Mesendoderm (in vitro differentiated cells): ENCODE measurements at regions not wholly inside any gene's neighbourhood (a gene's known extent, or its start where the extent isn't known, plus 50 kb on each side); places are given as distances from the start of the nearest gene placed in this dataset.
A peak's percentile ranks its signal among the peaks of the same experiment; 100 is the strongest.

Experiments
- DNase-seq: peaks from one replicate; pipeline ENCODE4 v3.0.0; 2013
- H2AK5ac ChIP-seq: 2 replicates; pipeline ENCODE4 v1.6.1; 2013; ENCODE audit warnings: low read length, inconsistent platforms
- H2BK120ac ChIP-seq: 2 replicates; pipeline ENCODE4 v1.6.1; 2013; ENCODE audit warnings: low read depth, mild to moderate bottlenecking, low read length, moderate library complexity, mixed read lengths
- H2BK15ac ChIP-seq: replicated peaks from 2 replicates; pipeline ENCODE4 v1.6.1; 2013; ENCODE audit warnings: low read depth, mild to moderate bottlenecking, moderate library complexity
- H2BK5ac ChIP-seq: 2 replicates; pipeline ENCODE4 v1.6.1; 2013; ENCODE audit warnings: low read length, inconsistent platforms
- H3K18ac ChIP-seq: 2 replicates; pipeline ENCODE4 v1.6.1; 2013; ENCODE audit warnings: mild to moderate bottlenecking, low read length, mixed read lengths
- H3K23ac ChIP-seq: one replicate; pipeline ENCODE4 v1.6.1; 2013; ENCODE audit warnings: low read length
- H3K27ac ChIP-seq: 2 replicates; pipeline ENCODE4 v1.5.1; 2013; ENCODE audit warnings: low read depth, mild to moderate bottlenecking, inconsistent platforms, low read length, moderate library complexity
- H3K27me3 ChIP-seq: 2 replicates; pipeline ENCODE4 v1.6.1; 2013; ENCODE audit warnings: low read length, control low read depth, mild to moderate bottlenecking, inconsistent platforms; ENCODE audit not compliant: insufficient read depth, poor library complexity
- H3K36me3 ChIP-seq: 2 replicates; pipeline ENCODE4 v1.6.1; 2013; ENCODE audit warnings: low read length, inconsistent platforms; ENCODE audit not compliant: control insufficient read depth, insufficient read depth
- H3K4ac ChIP-seq: one replicate; pipeline ENCODE4 v1.6.1; 2013; ENCODE audit warnings: low read depth, mild to moderate bottlenecking, low read length, moderate library complexity
- H3K4me1 ChIP-seq: 2 replicates; pipeline ENCODE4 v1.6.1; 2013; ENCODE audit warnings: low read depth, low read length, inconsistent platforms; ENCODE audit not compliant: control insufficient read depth
- H3K4me2 ChIP-seq: 2 replicates; pipeline ENCODE4 v1.6.1; 2013; ENCODE audit warnings: low read length
- H3K4me3 ChIP-seq: 2 replicates; pipeline ENCODE4 v1.5.1; 2013; ENCODE audit warnings: mild to moderate bottlenecking, low read length
- H3K56ac ChIP-seq: one replicate; pipeline ENCODE4 v1.6.1; 2013; ENCODE audit warnings: low read length
- H3K79me1 ChIP-seq: 2 replicates; pipeline ENCODE4 v1.6.1; 2013; ENCODE audit warnings: low read length, inconsistent platforms
- H3K79me2 ChIP-seq: 2 replicates; pipeline ENCODE4 v1.6.1; 2013; ENCODE audit warnings: mild to moderate bottlenecking, low read length; ENCODE audit not compliant: control insufficient read depth, insufficient read depth
- H3K9ac ChIP-seq: 2 replicates; pipeline ENCODE4 v1.6.1; 2013; ENCODE audit warnings: low read length, inconsistent platforms
- H4K5ac ChIP-seq: one replicate; pipeline ENCODE4 v1.6.1; 2013; ENCODE audit warnings: low read length
- H4K8ac ChIP-seq: one replicate; pipeline ENCODE4 v1.6.1; 2013; ENCODE audit warnings: low read depth, mild to moderate bottlenecking, control low read depth, low read length, moderate library complexity
- WGBS: extraction: QIAGEN DNeasy Blood & Tissue Kit; methylation state at CpG from one replicate; pipeline ENCODE4 v1.1.7; 2013; ENCODE audit warnings: low lambda C conversion rate, missing lambda C conversion rate; ENCODE audit not compliant: insufficient coverage; ENCODE audit errors: extremely low coverage; 5-methylcytosine and 5-hydroxymethylcytosine counted together

GRCh38 chr16:9479008-9479407, 387.6 kb downstream of the HAPSTR1 start:
- Histone ChIP-seq H3K79me1 (no peaks in the 10 kb centered on the region), H3K18ac (no peak overlapping the region), H4K5ac (no peak overlapping the region), H3K4me3 (no peak overlapping the region), H3K9ac (no peak overlapping the region), H3K4ac (no peak overlapping the region), H3K56ac (no peak overlapping the region), H3K4me1 (no peaks in the 10 kb centered on the region), H2BK120ac (no peak overlapping the region), H3K4me2 (no peak overlapping the region), H2AK5ac (no peak overlapping the region), H3K27ac (no peak overlapping the region), H3K36me3 (no peaks in the 10 kb centered on the region), H2BK5ac (no peak overlapping the region), H3K27me3 (no peaks in the 10 kb centered on the region), H3K79me2 (no peaks in the 10 kb centered on the region), H3K23ac (no peak overlapping the region), H4K8ac (no peak overlapping the region), H2BK15ac (no peak overlapping the region)
- DNase-seq, result no peak
- WGBS, result no CpG with 5 or more reads among the region's 2 CpGs

DNA sequence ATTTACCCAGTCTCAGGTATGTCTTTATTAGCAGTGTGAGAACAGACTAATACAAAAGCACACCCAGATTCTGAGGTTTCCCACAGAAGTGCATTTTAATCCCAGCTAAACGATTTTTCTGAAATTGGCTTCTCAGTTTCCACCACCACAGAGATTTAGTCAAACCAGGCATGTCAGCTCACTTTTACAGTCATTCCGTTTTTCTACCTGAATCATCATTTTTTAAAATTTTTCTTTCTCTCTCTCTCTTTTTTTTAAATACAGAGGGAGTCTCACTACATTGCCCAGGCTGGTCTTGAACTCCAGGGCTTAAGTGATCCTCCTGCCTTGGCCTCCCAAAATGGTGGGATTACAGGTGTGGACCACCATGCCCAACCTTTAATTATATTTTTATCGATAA, 389.1 kb downstream of the HAPSTR1 start:
- Histone ChIP-seq H2BK120ac (no peak overlapping the region), H3K79me2 (no peaks in the 10 kb centered on the region), H2BK15ac (no peak overlapping the region), H3K4me1 (no peaks in the 10 kb centered on the region), H2AK5ac (no peak overlapping the region), H3K79me1 (no peaks in the 10 kb centered on the region), H4K5ac (no peak overlapping the region), H3K23ac (no peak overlapping the region), H3K18ac (no peak overlapping the region), H3K9ac (no peak overlapping the region), H3K56ac (no peak overlapping the region), H3K4ac (no peak overlapping the region), H3K4me2 (no peak overlapping the region), H3K36me3 (no peaks in the 10 kb centered on the region), H3K27ac (no peak overlapping the region), H2BK5ac (no peak overlapping the region), H3K4me3 (no peak overlapping the region), H3K27me3 (no peaks in the 10 kb centered on the region), H4K8ac (no peak overlapping the region)
- WGBS, result 100% methylated on average over 1 of the region's 3 CpGs
- DNase-seq, result no peak

DNA sequence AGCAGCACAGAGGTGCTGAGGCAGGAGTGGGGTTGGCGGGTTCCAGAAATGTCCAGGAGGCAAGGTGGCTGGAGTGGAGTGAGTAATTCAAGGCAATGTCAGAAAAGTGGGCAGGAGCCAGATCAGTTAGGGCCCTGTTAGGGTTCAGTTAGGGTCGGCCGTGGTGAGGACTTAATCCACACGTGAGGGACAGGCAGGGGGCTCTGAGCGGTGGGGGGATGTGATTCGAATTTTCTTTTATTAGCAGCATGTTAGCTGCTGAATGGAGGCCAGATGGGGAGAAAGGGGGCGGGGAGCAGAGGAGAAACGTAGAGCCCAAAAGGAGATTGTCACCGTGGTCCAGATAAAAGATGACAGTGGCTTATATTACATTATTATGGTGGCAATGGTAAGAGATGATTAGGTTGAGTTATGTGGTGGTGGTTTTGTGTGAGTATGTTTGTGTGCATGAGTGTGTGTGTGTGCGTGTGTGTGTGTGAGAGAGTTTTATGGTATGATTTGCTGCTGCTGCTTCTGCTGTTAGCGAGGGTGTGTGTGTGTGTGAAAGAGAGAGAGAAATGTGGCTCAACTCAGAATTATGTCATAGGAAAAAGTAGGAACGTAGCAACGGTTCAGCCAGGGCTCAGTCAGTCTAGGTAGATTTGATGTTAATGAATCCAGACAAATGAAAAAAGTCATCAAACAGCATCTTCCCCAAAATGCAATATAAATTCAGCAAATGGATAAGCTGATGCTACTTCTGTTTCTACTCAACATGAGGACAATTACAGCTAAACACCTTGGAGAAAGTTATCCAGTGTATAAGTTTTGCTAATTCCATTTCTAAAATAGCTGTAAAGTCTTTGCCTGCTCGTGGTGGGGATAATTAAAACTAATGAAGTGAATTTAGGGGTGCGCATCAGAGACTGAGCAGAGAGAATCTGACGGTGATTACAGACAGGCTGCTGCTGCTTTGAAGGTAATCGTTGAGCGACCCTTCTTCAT, 390.6 kb downstream of the HAPSTR1 start:
- no peak overlapping the region for H3K4me3 ChIP-seq

DNA sequence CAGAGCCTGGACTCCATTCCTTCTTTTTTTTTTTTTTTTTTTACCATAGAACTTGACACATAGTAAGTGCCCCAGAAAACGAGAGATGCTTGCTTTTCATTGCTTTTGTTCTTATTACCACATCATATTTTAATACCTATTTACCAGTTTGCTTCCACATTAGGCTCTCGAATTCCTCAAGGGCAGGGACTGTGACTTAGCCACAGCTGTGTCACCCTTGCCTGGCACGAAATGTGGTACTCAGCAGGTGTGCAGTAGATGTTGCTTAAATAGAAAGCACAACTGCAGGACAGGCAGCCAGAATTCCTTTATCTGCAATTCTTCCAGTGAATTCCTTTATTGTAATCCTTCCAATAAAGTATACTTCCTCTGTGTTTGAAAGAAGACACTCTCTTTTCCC, 393.0 kb downstream of the HAPSTR1 start:
- H3K4me1 ChIP-seq, result no peaks in the 10 kb centered on the region
- H3K9ac ChIP-seq, result no peak overlapping the region
- H2BK120ac ChIP-seq, result no peak overlapping the region
- no CpG with 5 or more reads among the region's 3 CpGs for WGBS
- H3K27me3 ChIP-seq, result no peaks in the 10 kb centered on the region
- no peak overlapping the region for H3K27ac ChIP-seq
- no peak overlapping the region for H3K18ac ChIP-seq
- no peak for DNase-seq
- H4K5ac ChIP-seq, result no peak overlapping the region
- H3K36me3 ChIP-seq, result no peaks in the 10 kb centered on the region
- no peak overlapping the region for H3K23ac ChIP-seq
- H3K4ac ChIP-seq, result no peak overlapping the region
- H2AK5ac ChIP-seq, result no peak overlapping the region
- H3K4me3 ChIP-seq, result no peak overlapping the region
- no peaks in the 10 kb centered on the region for H3K79me2 ChIP-seq
- no peak overlapping the region for H3K4me2 ChIP-seq
- no peak overlapping the region for H4K8ac ChIP-seq
- H3K79me1 ChIP-seq, result no peaks in the 10 kb centered on the region
- no peak overlapping the region for H2BK5ac ChIP-seq
- no peak overlapping the region for H2BK15ac ChIP-seq
- no peak overlapping the region for H3K56ac ChIP-seq

More for the DNA sequence above, 390.6 kb downstream of the HAPSTR1 start:
- H3K18ac ChIP-seq, result no peak overlapping the region
- no peak for DNase-seq
- H2BK5ac ChIP-seq, result no peak overlapping the region
- H3K27me3 ChIP-seq, result no peaks in the 10 kb centered on the region
- H4K8ac ChIP-seq, result no peak overlapping the region
- WGBS, result 100% methylated on average over 2 of the region's 18 CpGs
- no peak overlapping the region for H4K5ac ChIP-seq
- no peak overlapping the region for H3K27ac ChIP-seq
- H3K79me1 ChIP-seq, result no peaks in the 10 kb centered on the region
- no peaks in the 10 kb centered on the region for H3K79me2 ChIP-seq
- no peak overlapping the region for H3K56ac ChIP-seq
- H2AK5ac ChIP-seq, result no peak overlapping the region
- H3K23ac ChIP-seq, result peak overlapping the region; percentile 37
- no peak overlapping the region for H2BK120ac ChIP-seq
- no peak overlapping the region for H3K4ac ChIP-seq
- H3K9ac ChIP-seq, result no peak overlapping the region
- H3K4me1 ChIP-seq, result no peaks in the 10 kb centered on the region
- no peaks in the 10 kb centered on the region for H3K36me3 ChIP-seq
- no peak overlapping the region for H2BK15ac ChIP-seq
- no peak overlapping the region for H3K4me2 ChIP-seq

DNA sequence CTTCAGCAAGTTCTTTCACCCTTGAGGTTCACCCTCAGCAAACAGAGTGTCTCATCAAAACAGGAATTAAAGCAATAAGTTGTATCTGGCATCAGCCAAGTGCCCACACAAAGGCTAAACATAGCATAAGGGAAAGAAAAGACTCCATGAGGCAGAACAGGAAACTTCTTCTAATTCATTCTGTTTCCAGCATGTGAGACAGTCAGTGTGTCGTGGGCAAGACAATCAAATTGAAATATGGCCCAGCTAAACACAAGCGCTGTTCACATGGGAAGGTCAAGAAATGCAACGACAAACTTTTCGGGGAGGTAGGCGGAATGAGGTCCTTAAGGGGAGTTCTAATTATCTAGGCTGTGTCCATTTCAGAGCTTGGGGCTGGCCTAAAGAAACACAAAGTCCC, 393.4 kb downstream of the HAPSTR1 start:
- Histone ChIP-seq H3K4ac (no peak overlapping the region), H3K36me3 (no peaks in the 10 kb centered on the region)

More for the DNA sequence above, 393.4 kb downstream of the HAPSTR1 start:
- no peak overlapping the region for H4K5ac ChIP-seq
- H2BK120ac ChIP-seq, result no peak overlapping the region
- H3K79me2 ChIP-seq, result no peaks in the 10 kb centered on the region
- H3K9ac ChIP-seq, result no peak overlapping the region
- no peak overlapping the region for H3K4me2 ChIP-seq
- no peak overlapping the region for H3K4me3 ChIP-seq
- WGBS, result no CpG with 5 or more reads among the region's 5 CpGs
- H3K27me3 ChIP-seq, result no peaks in the 10 kb centered on the region
- H2BK5ac ChIP-seq, result no peak overlapping the region
- no peak overlapping the region for H3K18ac ChIP-seq
- H3K27ac ChIP-seq, result no peak overlapping the region
- H3K4me1 ChIP-seq, result no peaks in the 10 kb centered on the region
- no peak for DNase-seq
- H4K8ac ChIP-seq, result no peak overlapping the region
- H2BK15ac ChIP-seq, result no peak overlapping the region
- no peak overlapping the region for H3K23ac ChIP-seq
- no peak overlapping the region for H2AK5ac ChIP-seq
- no peaks in the 10 kb centered on the region for H3K79me1 ChIP-seq
- H3K56ac ChIP-seq, result no peak overlapping the region
